Natural killer cell (primary cell): ENCODE measurements at regions not wholly inside any gene's neighbourhood (a gene's known extent, or its start where the extent isn't known, plus 50 kb on each side); places are given as distances from the start of the nearest gene placed in this dataset.

Source experiments
- ATAC-seq, 3 donors: fragments of 150-1000 bp in 2 of 3; fragments of 200-7000 bp in 1 of 3; cut with Tn5 transposase; 1 replicate in 1 of 3; 2 replicates in 2 of 3; pipeline ENCODE4 v1.10.0; 2021; ENCODE audit warnings: mild to moderate bottlenecking in 2 of 3, moderate library complexity in 2 of 3
- DNase-seq, 2 donors: peaks; one replicate each; pipeline versions ENCODE4 v3.0.0 to v3.0.0-alpha.2; 2013 to 2021; ENCODE audit warnings: mixed read lengths in 1 of 2
- H3K27ac ChIP-seq: one replicate; pipeline ENCODE4 v1.5.1; 2013; ENCODE audit warnings: mild to moderate bottlenecking, low read length
- H3K27me3 ChIP-seq: one replicate; pipeline ENCODE4 v1.6.1; 2013; ENCODE audit warnings: low read length; ENCODE audit not compliant: control insufficient read depth, insufficient read depth
- H3K36me3 ChIP-seq: one replicate; pipeline ENCODE4 v1.6.1; 2013; ENCODE audit warnings: low read length; ENCODE audit not compliant: control insufficient read depth, insufficient read depth
- H3K4me1 ChIP-seq: one replicate; pipeline ENCODE4 v1.6.1; 2013; ENCODE audit warnings: low read length; ENCODE audit not compliant: control insufficient read depth, insufficient read depth
- H3K4me3 ChIP-seq: one replicate; pipeline ENCODE4 v1.5.1; 2013; ENCODE audit warnings: low read length
- H3K9me3 ChIP-seq: one replicate; pipeline ENCODE4 v1.6.1; 2013; ENCODE audit warnings: low read length; ENCODE audit not compliant: control insufficient read depth, insufficient read depth
- H3K27ac Mint-ChIP-seq, 2 donors: one replicate each; pipeline ENCODE4 v1.8.0; 2022; ENCODE audit warnings: mild to moderate bottlenecking in 2 of 2, mixed read lengths in 2 of 2, moderate library complexity in 1 of 2
- H3K27me3 Mint-ChIP-seq, 2 donors: one replicate each; pipeline ENCODE4 v1.8.0; 2022; ENCODE audit warnings: low read depth in 2 of 2, mixed read lengths in 2 of 2
- H3K36me3 Mint-ChIP-seq: one replicate; pipeline ENCODE4 v1.8.0; 2022; ENCODE audit warnings: mixed read lengths
- H3K4me1 Mint-ChIP-seq, 2 donors: one replicate each; pipeline ENCODE4 v1.8.0; 2022; ENCODE audit warnings: mixed read lengths in 2 of 2
- H3K4me3 Mint-ChIP-seq: one replicate; pipeline ENCODE4 v1.8.0; 2022; ENCODE audit warnings: mild to moderate bottlenecking, moderate library complexity, mixed read lengths
- H3K9me3 Mint-ChIP-seq, 2 donors: one replicate each; pipeline ENCODE4 v1.8.0; 2022; ENCODE audit warnings: mixed read lengths in 2 of 2
- WGBS: methylation state at CpG from one replicate; pipeline ENCODE4 v1.1.7; 2013; ENCODE audit warnings: missing lambda C conversion rate; ENCODE audit not compliant: insufficient coverage; 5-methylcytosine and 5-hydroxymethylcytosine counted together
- intact Hi-C: fragments of 100-400 bp; cut with micrococcal nuclease; formaldehyde crosslinking; loops from one replicate; pipeline ENCODE4 v1.14.2; 2022
- TF ChIP-seq, protein P1 (sequence below): fragments of 200-600 bp; IDR thresholded peaks from one replicate; pipeline ENCODE4 v1.8.0; 2022; ENCODE audit warnings: antibody characterized with exemption

DNA sequence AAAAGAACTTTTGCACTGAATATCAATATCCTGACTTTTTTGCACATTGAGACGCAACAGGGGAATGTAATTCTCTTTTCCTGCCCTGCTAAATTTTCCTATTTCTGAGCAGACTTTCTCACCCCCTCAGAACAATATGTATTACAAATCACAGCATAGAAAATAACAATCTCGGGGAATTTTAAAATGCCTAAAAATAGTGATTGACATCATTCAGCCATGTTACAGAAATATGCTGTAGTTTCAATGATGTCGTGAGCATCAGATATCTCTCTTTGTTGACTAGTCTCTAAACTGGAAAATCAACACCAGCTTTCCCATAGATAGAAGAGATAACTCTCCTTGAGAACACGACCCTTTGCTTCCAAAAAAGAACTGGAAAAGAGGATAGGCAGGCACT lies 166.7 kb downstream of the ZDHHC21 start:
- Histone ChIP-seq H3K4me3 (no peak overlapping the region), H3K36me3 (no peaks in the 10 kb centered on the region), H3K27ac (no peak overlapping the region), H3K9me3 (no peaks in the 10 kb centered on the region), H3K4me1 (no peaks in the 10 kb centered on the region), H3K27me3 (no peaks in the 10 kb centered on the region)
- H3K27me3 Mint-ChIP-seq, result peaks cover 0 to 19% of the 10 kb centered on the region in 2 donors
- H3K4me1 Mint-ChIP-seq, result no peaks in the 10 kb centered on the region
- TF ChIP-seq, protein P1, sequence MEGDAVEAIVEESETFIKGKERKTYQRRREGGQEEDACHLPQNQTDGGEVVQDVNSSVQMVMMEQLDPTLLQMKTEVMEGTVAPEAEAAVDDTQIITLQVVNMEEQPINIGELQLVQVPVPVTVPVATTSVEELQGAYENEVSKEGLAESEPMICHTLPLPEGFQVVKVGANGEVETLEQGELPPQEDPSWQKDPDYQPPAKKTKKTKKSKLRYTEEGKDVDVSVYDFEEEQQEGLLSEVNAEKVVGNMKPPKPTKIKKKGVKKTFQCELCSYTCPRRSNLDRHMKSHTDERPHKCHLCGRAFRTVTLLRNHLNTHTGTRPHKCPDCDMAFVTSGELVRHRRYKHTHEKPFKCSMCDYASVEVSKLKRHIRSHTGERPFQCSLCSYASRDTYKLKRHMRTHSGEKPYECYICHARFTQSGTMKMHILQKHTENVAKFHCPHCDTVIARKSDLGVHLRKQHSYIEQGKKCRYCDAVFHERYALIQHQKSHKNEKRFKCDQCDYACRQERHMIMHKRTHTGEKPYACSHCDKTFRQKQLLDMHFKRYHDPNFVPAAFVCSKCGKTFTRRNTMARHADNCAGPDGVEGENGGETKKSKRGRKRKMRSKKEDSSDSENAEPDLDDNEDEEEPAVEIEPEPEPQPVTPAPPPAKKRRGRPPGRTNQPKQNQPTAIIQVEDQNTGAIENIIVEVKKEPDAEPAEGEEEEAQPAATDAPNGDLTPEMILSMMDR, result no peak
- H3K9me3 Mint-ChIP-seq, result no peaks in the 10 kb centered on the region
- ATAC-seq (no peak), DNase-seq (no peak)
- no peak overlapping the region for H3K4me3 Mint-ChIP-seq
- H3K36me3 Mint-ChIP-seq, result no peaks in the 10 kb centered on the region
- intact Hi-C loops, result no loop called here
- no peak overlapping the region for H3K27ac Mint-ChIP-seq
- 93% methylated on average over 3 of the region's 4 CpGs for WGBS

DNA sequence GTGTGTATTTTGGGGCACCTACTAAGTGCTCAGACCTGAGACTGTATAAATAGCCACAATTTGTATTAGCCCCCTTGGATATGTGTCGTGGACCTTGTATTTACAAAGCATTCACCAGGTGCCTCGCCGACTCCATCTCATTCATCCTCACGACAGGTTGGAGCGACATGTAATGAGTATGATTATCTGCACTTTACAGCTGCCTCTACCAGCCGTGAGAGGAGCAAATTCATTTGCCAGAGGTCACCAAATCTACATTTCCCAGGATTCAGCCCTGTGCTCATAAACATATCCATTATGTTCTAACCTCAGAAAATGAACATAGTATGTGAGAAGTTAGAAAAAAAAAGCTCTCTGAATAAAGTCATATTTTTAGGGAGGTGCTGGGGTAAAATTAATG lies 167.4 kb downstream of the ZDHHC21 start:
- no peaks in the 10 kb centered on the region for H3K36me3 Mint-ChIP-seq
- 90% methylated on average over 6 of the region's 6 CpGs for WGBS
- no peaks in the 10 kb centered on the region for H3K36me3 ChIP-seq
- no peaks in the 10 kb centered on the region for H3K9me3 ChIP-seq
- TF ChIP-seq, protein P1, result no peak
- peaks cover 0 to 19% of the 10 kb centered on the region in 2 donors for H3K27me3 Mint-ChIP-seq
- ATAC-seq (no peak), DNase-seq (no peak)
- H3K27ac Mint-ChIP-seq, result no peak overlapping the region
- H3K27me3 ChIP-seq, result no peaks in the 10 kb centered on the region
- intact Hi-C loops, result no loop called here
- no peak overlapping the region for H3K27ac ChIP-seq
- no peaks in the 10 kb centered on the region for H3K4me1 Mint-ChIP-seq
- no peaks in the 10 kb centered on the region for H3K9me3 Mint-ChIP-seq
- no peak overlapping the region for H3K4me3 ChIP-seq
- no peaks in the 10 kb centered on the region for H3K4me1 ChIP-seq
- H3K4me3 Mint-ChIP-seq, result no peak overlapping the region

DNA sequence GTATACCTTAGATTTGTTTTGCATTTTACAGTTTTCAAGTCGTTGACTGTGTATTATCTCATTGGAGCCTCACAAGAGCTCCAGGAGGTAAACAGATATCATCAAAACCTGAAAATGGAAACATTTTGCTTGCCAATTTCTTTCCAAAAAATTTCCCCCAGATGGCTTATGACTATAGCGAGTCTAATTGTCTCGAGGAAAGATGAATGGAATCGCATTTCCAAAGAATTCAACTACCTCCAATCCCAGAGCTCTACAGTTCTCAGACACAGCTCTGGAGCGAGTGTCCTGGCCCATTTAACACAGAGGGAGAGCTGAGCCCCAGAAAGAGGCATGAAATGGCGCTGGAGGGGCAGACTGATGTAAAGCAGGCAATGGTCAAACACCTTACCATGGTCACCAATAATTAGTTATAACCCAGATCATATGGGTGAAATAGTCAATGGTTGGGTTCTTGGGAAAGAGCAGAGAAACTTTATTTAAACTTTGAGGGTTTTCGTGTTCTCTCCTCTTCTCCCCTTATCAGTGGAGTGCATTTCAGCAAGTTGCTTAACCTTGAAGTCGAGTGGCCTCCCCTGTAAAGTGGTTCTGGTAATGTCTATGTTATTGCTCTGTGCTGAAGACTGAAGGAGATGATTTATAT lies 168.2 kb downstream of the ZDHHC21 start:
- TF ChIP-seq, protein P1, result no peak
- H3K9me3 Mint-ChIP-seq, result no peaks in the 10 kb centered on the region
- intact Hi-C loops, result no loop called here
- Histone ChIP-seq H3K27ac (no peak overlapping the region), H3K4me1 (no peaks in the 10 kb centered on the region), H3K9me3 (no peaks in the 10 kb centered on the region), H3K4me3 (no peak overlapping the region), H3K36me3 (no peaks in the 10 kb centered on the region), H3K27me3 (no peaks in the 10 kb centered on the region)
- no peak overlapping the region for H3K4me3 Mint-ChIP-seq
- H3K27ac Mint-ChIP-seq, result no peak overlapping the region
- no peaks in the 10 kb centered on the region for H3K36me3 Mint-ChIP-seq
- DNase-seq (no peak), ATAC-seq (no peak)
- no peaks in the 10 kb centered on the region for H3K4me1 Mint-ChIP-seq
- WGBS, result 86% methylated on average over 6 of the region's 8 CpGs
- H3K27me3 Mint-ChIP-seq, result peaks cover 0 to 12% of the 10 kb centered on the region in 2 donors

DNA sequence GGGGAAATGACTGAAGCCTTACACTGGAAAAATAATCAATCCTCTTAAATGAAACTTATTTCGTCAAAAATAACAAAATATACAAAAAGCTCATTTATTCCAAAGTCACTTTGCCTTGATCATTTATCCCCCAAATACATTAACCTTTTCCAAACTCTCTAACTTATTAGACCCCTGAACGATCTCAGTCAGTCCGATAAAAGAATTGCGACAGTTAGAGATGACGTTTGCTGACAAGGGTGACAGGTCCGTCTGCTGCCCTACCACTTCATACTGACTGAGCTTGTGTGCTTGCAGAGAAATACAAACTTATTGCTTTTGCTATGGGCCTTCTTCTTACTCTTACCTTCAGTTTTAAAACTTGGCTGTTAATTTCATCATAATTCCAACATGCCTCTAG lies 169.7 kb downstream of the ZDHHC21 start:
- Mint-ChIP-seq H3K4me3 (no peak overlapping the region), H3K27me3 (peaks cover 0 to 6% of the 10 kb centered on the region in 2 donors), H3K9me3 (no peaks in the 10 kb centered on the region), H3K36me3 (no peaks in the 10 kb centered on the region), H3K27ac (no peak overlapping the region), H3K4me1 (no peaks in the 10 kb centered on the region)
- intact Hi-C loops, result no loop called here
- WGBS, result 95% methylated on average over 6 of the region's 6 CpGs
- Histone ChIP-seq H3K27ac (no peak overlapping the region), H3K4me1 (no peaks in the 10 kb centered on the region), H3K27me3 (no peaks in the 10 kb centered on the region), H3K4me3 (no peak overlapping the region), H3K9me3 (no peaks in the 10 kb centered on the region), H3K36me3 (no peaks in the 10 kb centered on the region)
- ATAC-seq (no peak), DNase-seq (no peak)
- TF ChIP-seq, protein P1, result no peak
